ENCODE measurements at regions not wholly inside any gene's neighbourhood (a gene's known extent, or its start where the extent isn't known, plus 50 kb on each side); places are given as distances from the start of the nearest gene placed in this dataset.

DNA sequence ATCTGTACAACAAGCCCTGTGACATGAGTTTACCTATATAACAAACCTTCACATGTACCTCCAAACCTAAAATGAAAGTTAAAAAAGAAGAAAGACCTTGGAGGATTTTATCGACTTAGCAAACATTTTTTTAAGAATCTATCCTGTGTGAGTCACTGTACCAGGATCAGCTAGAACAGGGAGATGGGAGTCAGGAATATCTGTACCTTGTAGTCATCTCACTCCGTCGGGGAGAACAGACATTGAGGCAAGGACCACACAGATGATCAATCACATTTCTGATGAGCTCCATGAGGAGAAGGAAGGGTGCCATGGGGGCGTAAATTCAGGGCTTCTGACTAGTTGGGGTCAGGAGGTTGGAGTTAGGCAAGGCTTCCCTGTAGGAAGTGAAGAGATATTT, 310.6 kb downstream of the VRK1 start:
- TF ChIP-seq, protein P1, sequence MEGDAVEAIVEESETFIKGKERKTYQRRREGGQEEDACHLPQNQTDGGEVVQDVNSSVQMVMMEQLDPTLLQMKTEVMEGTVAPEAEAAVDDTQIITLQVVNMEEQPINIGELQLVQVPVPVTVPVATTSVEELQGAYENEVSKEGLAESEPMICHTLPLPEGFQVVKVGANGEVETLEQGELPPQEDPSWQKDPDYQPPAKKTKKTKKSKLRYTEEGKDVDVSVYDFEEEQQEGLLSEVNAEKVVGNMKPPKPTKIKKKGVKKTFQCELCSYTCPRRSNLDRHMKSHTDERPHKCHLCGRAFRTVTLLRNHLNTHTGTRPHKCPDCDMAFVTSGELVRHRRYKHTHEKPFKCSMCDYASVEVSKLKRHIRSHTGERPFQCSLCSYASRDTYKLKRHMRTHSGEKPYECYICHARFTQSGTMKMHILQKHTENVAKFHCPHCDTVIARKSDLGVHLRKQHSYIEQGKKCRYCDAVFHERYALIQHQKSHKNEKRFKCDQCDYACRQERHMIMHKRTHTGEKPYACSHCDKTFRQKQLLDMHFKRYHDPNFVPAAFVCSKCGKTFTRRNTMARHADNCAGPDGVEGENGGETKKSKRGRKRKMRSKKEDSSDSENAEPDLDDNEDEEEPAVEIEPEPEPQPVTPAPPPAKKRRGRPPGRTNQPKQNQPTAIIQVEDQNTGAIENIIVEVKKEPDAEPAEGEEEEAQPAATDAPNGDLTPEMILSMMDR (conservative IDR thresholded peaks at IDR 0.05; ENCODE audit: control insufficient read depth, insufficient read depth, low read depth, low read length): no peak
- peak; percentile 18 for DNase-seq (ENCODE audit: low read depth)
- H3K4me3 ChIP-seq (ENCODE audit: control insufficient read depth, low read depth, low read length): no peak overlapping the region

DNA sequence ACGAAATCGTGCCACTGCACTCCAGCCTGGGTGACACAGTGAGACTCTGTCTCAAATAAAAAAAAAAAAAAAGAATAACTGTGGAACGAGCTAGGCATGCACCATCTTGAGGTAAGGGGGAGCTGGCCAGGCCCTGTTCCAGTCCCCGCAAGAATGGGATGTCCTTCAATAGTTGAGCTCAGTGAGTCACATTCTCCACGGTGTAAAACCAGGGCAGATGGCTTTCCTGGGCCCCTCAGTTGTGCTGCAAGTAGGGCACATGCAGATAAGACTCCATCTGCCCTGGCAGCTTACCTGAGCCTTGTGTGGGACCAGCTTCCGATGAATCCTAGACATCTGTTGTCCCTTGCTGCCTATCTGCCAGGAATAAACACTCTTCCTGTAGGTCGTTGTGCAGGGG, 312.1 kb downstream of the VRK1 start:
- H3K4me3 ChIP-seq (ENCODE audit: control insufficient read depth, low read depth, low read length): no peak overlapping the region
- no peak for DNase-seq (ENCODE audit: low read depth)
- TF ChIP-seq, protein P1 (conservative IDR thresholded peaks at IDR 0.05; ENCODE audit: control insufficient read depth, insufficient read depth, low read depth, low read length): no peak

DNA sequence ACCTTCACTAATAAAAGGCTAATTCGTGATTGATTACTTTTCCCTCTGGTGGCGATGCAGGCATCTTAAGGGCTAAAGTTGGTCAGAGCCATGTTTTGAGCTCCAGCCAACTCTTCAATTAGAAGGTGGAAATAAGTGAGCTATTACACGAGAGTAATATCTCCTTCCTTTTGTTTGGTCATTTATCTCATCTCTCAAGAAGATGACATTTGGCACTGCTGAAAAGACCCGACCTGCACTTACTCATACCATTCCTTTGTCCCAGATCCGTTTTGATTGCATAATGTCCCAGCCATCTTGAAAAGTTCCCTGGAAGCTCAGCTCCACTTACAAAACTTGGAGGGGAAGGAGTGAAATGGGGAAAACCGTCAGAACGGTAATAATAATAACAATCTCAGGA, 316.2 kb downstream of the VRK1 start:
- DNase-seq (ENCODE audit: low read depth): peak; percentile 6
- no peak overlapping the region for H3K4me3 ChIP-seq (ENCODE audit: control insufficient read depth, low read depth, low read length)
- TF ChIP-seq, protein P1 (conservative IDR thresholded peaks at IDR 0.05; ENCODE audit: control insufficient read depth, insufficient read depth, low read depth, low read length): no peak

DNA sequence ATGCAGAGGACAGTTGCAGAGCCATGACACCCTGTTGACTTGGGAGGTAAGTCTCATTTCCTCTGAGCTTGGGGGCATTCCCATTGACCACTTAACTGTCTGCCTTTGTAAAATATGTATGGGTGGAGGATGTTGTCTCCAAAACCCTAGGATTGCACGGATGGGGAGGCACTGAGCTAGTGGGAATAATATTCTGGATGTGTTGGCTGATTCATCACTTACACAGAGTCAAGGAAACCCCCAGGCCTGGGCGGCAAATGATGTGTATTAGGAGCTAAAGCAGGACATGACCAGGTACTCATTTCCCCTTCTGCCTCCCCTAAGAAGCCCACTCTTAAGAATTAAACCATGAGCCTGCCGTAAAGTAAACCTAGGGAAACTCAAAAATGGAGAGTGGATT, 319.4 kb downstream of the VRK1 start:
- no peak overlapping the region for H3K4me3 ChIP-seq (ENCODE audit: control insufficient read depth, low read depth, low read length)
- TF ChIP-seq, protein P1 (conservative IDR thresholded peaks at IDR 0.05; ENCODE audit: control insufficient read depth, insufficient read depth, low read depth, low read length): no peak
- DNase-seq (ENCODE audit: low read depth): no peak

DNA sequence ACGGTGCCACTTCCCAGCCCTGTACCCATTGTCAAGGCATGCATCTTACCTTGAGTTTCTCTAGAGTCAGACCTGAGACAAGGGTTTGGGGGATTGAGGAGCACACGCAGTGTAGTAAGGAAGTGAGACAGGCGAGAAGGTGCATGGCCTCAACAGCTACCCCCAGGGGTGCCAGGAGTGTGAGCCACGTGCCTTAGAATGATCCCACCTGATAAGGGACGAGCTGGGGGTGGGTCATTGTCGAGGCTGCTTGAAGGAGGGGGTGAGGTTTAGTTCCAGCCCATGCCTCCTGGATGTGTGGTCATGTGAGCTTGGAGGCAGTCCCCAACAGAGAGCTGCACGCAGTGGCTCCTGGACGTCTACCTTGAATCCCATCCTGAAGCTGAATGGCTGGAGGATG, 320.5 kb downstream of the VRK1 start:
- H3K4me3 ChIP-seq (ENCODE audit: control insufficient read depth, low read depth, low read length): no peak overlapping the region
- TF ChIP-seq, protein P1 (conservative IDR thresholded peaks at IDR 0.05; ENCODE audit: control insufficient read depth, insufficient read depth, low read depth, low read length): no peak
- no peak for DNase-seq (ENCODE audit: low read depth)

DNA sequence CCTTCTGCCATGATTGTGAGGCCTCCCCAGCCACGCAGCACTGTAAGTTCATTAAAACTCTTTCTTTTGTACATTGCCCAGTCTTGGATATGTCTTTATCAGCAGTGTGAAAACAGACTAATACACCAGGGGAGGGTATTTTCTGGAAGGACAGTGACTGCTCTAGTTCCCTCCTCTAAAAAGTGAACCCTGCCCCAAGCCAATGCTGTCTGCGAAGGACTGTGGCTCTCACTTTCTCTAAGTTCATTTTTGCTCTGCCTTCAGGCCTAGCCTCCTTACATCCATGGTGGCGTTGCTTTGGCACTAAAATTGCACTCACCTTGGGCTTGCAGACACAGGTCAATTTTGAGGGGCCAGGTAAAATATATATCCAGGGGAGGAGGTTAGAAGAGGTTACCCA, 323.0 kb downstream of the VRK1 start:
- TF ChIP-seq, protein P1 (conservative IDR thresholded peaks at IDR 0.05; ENCODE audit: control insufficient read depth, insufficient read depth, low read depth, low read length): no peak
- no peak overlapping the region for H3K4me3 ChIP-seq (ENCODE audit: control insufficient read depth, low read depth, low read length)
- no peak for DNase-seq (ENCODE audit: low read depth)

DNA sequence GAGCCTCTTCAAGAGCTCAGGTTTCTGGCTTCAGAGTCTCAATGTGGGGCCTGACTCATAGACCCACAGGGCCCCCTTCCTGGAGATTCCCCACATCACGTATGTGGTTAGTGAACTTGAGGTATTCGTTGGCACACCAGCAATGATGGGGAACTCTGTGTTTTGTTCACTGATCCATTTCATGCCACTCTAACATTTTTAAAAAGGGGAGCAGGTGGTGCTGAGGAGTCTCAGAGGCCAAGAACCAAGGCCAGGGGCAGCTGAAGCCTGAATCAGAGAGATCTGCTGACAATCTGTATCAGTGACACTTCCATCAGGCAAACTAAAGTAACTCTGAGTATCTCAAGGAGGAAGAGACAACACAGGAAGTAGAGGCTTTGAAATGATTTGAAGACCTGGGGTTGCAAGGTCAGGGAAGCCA, 323.4 kb downstream of the VRK1 start:
- DNase-seq (ENCODE audit: low read depth): no peak
- H3K4me3 ChIP-seq (ENCODE audit: control insufficient read depth, low read depth, low read length): no peak overlapping the region
- TF ChIP-seq, protein P1 (conservative IDR thresholded peaks at IDR 0.05; ENCODE audit: control insufficient read depth, insufficient read depth, low read depth, low read length): no peak

Data from fibroblast of mammary gland (primary cell).